ENCODE measurements at regions not wholly inside any gene's neighbourhood (a gene's known extent, or its start where the extent isn't known, plus 50 kb on each side); places are given as distances from the start of the nearest gene placed in this dataset.

- ChIA-PET POLR2A (no interaction called here), CTCF (no interaction called here)
- no peaks in the 10 kb centered on the region for H3K27me3 ChIP-seq (ENCODE audit: control insufficient read depth, insufficient read depth, low read length)
- DNase-seq (ENCODE audit: low read depth, low spot score): no peak
- no peaks in the 10 kb centered on the region for H3K9me3 ChIP-seq (ENCODE audit: control insufficient read depth, insufficient read depth, low read length)
- no peak overlapping the region for H3K4me3 ChIP-seq (ENCODE audit: low read depth, low read length)
- H3K27ac ChIP-seq (ENCODE audit: low read depth, low read length): no peak overlapping the region
- TF ChIP-seq, protein P1, sequence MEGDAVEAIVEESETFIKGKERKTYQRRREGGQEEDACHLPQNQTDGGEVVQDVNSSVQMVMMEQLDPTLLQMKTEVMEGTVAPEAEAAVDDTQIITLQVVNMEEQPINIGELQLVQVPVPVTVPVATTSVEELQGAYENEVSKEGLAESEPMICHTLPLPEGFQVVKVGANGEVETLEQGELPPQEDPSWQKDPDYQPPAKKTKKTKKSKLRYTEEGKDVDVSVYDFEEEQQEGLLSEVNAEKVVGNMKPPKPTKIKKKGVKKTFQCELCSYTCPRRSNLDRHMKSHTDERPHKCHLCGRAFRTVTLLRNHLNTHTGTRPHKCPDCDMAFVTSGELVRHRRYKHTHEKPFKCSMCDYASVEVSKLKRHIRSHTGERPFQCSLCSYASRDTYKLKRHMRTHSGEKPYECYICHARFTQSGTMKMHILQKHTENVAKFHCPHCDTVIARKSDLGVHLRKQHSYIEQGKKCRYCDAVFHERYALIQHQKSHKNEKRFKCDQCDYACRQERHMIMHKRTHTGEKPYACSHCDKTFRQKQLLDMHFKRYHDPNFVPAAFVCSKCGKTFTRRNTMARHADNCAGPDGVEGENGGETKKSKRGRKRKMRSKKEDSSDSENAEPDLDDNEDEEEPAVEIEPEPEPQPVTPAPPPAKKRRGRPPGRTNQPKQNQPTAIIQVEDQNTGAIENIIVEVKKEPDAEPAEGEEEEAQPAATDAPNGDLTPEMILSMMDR (IDR thresholded peaks at IDR 0.05; ENCODE audit: low read depth, low read length): no peak
Observed at GRCh38 chr9:118609355-118610044, 759.7 kb downstream of the BRINP1 start.

DNA sequence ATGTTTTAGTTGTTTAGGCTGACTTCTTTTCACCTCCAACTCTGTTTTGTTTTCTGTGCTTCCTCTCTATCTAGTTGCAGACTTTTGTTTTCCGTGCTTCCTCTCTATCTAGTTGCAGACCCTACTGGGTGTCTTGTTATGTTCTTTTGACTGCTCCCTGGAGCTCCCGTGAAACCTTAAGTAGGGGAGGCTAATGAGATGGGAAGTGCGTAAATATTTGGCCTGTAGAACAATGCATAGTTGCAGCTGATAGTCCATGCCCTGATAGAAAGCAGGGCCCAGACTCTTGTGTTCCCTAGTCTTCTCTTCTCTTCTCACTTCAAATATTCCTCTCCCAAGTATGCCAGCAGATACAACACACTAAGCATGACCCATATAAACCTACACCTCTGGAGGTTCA, 757.0 kb downstream of the BRINP1 start:
- ChIA-PET CTCF (no interaction called here), POLR2A (no interaction called here)
- H3K4me3 ChIP-seq (ENCODE audit: low read depth, low read length): no peak overlapping the region
- no peaks in the 10 kb centered on the region for H3K9me3 ChIP-seq (ENCODE audit: control insufficient read depth, insufficient read depth, low read length)
- H3K27me3 ChIP-seq (ENCODE audit: control insufficient read depth, insufficient read depth, low read length): no peaks in the 10 kb centered on the region
- no peak overlapping the region for H3K27ac ChIP-seq (ENCODE audit: low read depth, low read length)
- TF ChIP-seq, protein P1 (IDR thresholded peaks at IDR 0.05; ENCODE audit: low read depth, low read length): no peak
- DNase-seq (ENCODE audit: low read depth, low spot score): no peak

GRCh38 chr9:118613996-118614395, 755.2 kb downstream of the BRINP1 start:
- no peak for DNase-seq (ENCODE audit: low read depth, low spot score)
- Histone ChIP-seq H3K4me3 (ENCODE audit: low read depth, low read length) (no peak overlapping the region), H3K27me3 (ENCODE audit: control insufficient read depth, insufficient read depth, low read length) (no peaks in the 10 kb centered on the region), H3K27ac (ENCODE audit: low read depth, low read length) (no peak overlapping the region), H3K9me3 (ENCODE audit: control insufficient read depth, insufficient read depth, low read length) (no peaks in the 10 kb centered on the region)
- POLR2A ChIA-PET: no interaction called here
- TF ChIP-seq, protein P1 (IDR thresholded peaks at IDR 0.05; ENCODE audit: low read depth, low read length): no peak
- CTCF ChIA-PET: no interaction called here

GRCh38 chr9:118618084-118618483, 751.2 kb downstream of the BRINP1 start:
- peaks cover 2% of the 10 kb centered on the region; the same call in 1 of the 2 replicates for H3K9me3 ChIP-seq (ENCODE audit: control insufficient read depth, insufficient read depth, low read length)
- no peaks in the 10 kb centered on the region for H3K27me3 ChIP-seq (ENCODE audit: control insufficient read depth, insufficient read depth, low read length)
- TF ChIP-seq, protein P1 (IDR thresholded peaks at IDR 0.05; ENCODE audit: low read depth, low read length): no peak
- POLR2A ChIA-PET: no interaction called here
- H3K4me3 ChIP-seq (ENCODE audit: low read depth, low read length): no peak overlapping the region
- CTCF ChIA-PET: no interaction called here
- DNase-seq (ENCODE audit: low read depth, low spot score): no peak
- no peak overlapping the region for H3K27ac ChIP-seq (ENCODE audit: low read depth, low read length)

- peaks cover 2% of the 10 kb centered on the region; the same call in 1 of the 2 replicates for H3K9me3 ChIP-seq (ENCODE audit: control insufficient read depth, insufficient read depth, low read length)
- CTCF ChIA-PET: no interaction called here
- DNase-seq (ENCODE audit: low read depth, low spot score): no peak
- TF ChIP-seq, protein P1 (IDR thresholded peaks at IDR 0.05; ENCODE audit: low read depth, low read length): no peak
- no peaks in the 10 kb centered on the region for H3K27me3 ChIP-seq (ENCODE audit: control insufficient read depth, insufficient read depth, low read length)
- no peak overlapping the region for H3K4me3 ChIP-seq (ENCODE audit: low read depth, low read length)
- POLR2A ChIA-PET: no interaction called here
- H3K27ac ChIP-seq (ENCODE audit: low read depth, low read length): no peak overlapping the region
Observed at GRCh38 chr9:118618849-118619248, 750.4 kb downstream of the BRINP1 start.
